ENCODE measurements at regions not wholly inside any gene's neighbourhood (a gene's known extent, or its start where the extent isn't known, plus 50 kb on each side); places are given as distances from the start of the nearest gene placed in this dataset.

DNA sequence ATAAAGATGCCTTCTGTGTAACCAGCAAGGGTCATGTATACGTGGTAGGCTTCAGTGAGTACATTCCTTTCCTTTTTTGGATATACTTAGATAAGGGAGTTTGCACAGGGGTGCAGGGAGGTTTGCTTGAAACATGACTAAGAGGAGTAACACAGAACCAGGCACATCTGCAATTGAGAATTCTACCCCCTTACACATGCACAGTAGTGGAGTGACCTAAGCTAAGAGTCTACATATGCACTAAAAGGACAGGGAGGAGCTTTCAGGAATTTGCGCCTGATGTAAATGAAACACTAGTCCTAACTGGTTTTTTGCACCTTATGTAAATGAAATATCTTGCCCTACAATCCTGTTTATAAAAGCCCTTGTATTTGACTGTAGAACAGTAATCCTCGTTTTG, 194.8 kb upstream of the NABP1 start:
- TF ChIP-seq, protein P1, sequence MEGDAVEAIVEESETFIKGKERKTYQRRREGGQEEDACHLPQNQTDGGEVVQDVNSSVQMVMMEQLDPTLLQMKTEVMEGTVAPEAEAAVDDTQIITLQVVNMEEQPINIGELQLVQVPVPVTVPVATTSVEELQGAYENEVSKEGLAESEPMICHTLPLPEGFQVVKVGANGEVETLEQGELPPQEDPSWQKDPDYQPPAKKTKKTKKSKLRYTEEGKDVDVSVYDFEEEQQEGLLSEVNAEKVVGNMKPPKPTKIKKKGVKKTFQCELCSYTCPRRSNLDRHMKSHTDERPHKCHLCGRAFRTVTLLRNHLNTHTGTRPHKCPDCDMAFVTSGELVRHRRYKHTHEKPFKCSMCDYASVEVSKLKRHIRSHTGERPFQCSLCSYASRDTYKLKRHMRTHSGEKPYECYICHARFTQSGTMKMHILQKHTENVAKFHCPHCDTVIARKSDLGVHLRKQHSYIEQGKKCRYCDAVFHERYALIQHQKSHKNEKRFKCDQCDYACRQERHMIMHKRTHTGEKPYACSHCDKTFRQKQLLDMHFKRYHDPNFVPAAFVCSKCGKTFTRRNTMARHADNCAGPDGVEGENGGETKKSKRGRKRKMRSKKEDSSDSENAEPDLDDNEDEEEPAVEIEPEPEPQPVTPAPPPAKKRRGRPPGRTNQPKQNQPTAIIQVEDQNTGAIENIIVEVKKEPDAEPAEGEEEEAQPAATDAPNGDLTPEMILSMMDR (IDR thresholded peaks at IDR 0.05; ENCODE audit: extremely low read depth in 1 of 2, insufficient read depth in 1 of 2, low read depth in 1 of 2, low read length in 2 of 2), result no peak
- TF ChIP-seq, protein P2, sequence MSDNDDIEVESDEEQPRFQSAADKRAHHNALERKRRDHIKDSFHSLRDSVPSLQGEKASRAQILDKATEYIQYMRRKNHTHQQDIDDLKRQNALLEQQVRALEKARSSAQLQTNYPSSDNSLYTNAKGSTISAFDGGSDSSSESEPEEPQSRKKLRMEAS (IDR thresholded peaks at IDR 0.05; ENCODE audit: insufficient read depth, insufficient read length), result no peak
- no peak for TF ChIP-seq EZH2 (IDR thresholded peaks at IDR 0.05; ENCODE audit: borderline replicate concordance, low read depth, low read length, severe bottlenecking)
- TF ChIP-seq POLR2A (IDR thresholded peaks at IDR 0.05; ENCODE audit: low read depth, low read length), result no peak
- TF ChIP-seq POLR2AphosphoS5 (IDR thresholded peaks at IDR 0.05; ENCODE audit: insufficient read depth, low read depth, low read length), result no peak

All from endothelial cell of umbilical vein (primary cell).